GM19452 (cell line): ENCODE measurements at regions not wholly inside any gene's neighbourhood (a gene's known extent, or its start where the extent isn't known, plus 50 kb on each side); places are given as distances from the start of the nearest gene placed in this dataset.

Experiments used
- ATAC-seq: cut with Tn5 transposase; IDR thresholded peaks from one replicate; pipeline ENCODE4 v1.9.1; 2021; ENCODE audit not compliant: unreplicated experiment

GRCh38 chr3:177995381-177996085 is 540.7 kb upstream of the KCNMB2 start:
- ATAC-seq: no peak

- ATAC-seq: peak; percentile 88
Measured at GRCh38 chr3:178001670-178002101, 534.5 kb upstream of the KCNMB2 start.

DNA sequence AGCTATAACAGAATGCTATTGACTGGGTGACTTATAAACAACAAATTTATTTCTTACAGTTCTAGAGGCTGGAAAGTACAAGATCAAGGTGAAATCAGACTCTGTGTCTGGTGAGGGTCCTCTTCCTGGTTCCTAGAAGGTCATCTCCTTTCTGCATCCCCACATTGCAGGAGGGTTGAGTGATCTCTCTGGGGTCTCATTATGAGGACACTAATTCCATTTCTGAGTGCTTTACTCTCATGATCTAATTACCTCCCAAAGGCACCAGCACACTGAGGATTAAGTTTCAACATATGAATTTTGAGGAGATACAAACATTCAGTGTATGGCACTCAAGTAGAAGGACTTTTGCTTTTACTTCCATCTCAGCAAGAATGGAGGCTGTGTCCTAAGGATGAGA is 534.1 kb upstream of the KCNMB2 start:
- no peak for ATAC-seq

DNA sequence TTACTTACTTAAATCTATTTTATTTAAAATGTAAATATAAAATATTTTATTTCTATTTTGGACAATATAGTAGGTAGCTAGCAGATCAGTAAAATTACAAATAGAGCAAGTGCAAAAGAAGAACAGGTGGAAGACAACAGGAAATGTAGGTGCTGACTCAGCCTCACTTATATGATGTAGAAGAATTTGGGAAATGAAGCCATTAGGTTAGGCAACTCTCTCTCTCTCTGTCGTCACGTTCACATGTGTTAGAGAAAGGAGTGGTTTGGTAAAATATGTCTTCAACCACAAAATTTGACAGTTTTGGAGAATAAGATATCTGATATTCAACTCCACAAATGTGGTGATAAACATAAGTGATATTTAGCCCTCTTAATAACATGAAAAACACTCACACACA is 532.5 kb upstream of the KCNMB2 start:
- no peak for ATAC-seq

GRCh38 chr3:178005961-178006360 is 530.3 kb upstream of the KCNMB2 start:
- no peak for ATAC-seq

DNA sequence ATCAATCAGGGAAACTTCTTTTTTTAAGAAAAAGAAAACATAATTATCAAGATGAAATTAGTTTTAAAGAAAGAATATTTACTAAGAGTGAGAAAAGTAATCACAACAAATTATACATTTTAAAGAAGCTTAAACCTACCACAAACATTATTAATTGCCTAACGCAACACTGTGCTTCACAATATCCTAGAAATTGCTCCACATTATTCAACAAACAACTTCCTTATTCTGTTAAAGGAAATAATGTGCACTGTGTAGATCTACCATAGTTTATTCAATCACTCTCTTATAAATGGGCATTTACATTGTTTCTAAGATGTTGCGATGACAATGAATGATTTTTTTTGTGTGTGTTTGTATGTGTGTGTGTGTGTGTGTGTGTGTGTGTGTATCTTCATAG is 525.9 kb upstream of the KCNMB2 start:
- no peak for ATAC-seq

DNA sequence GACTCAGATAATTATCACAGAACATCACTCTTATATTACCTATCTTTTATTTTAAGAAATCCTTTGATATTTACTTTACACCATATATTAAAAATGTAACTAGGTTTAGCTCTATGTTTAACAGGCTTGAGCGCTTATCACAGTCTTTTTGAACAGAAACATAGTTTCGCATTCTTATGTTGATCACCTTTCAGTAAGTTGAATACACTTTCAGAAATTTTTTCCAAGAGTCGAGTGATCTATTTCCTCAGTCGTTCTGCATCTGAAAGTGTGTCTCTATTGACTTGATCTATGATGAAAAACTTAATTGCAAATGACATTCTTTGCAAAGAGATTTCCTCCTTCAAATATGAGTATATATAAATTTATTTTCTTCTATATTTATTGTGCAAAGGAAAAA is 516.6 kb upstream of the KCNMB2 start:
- no peak for ATAC-seq

GRCh38 chr3:178022599-178022998 is 513.6 kb upstream of the KCNMB2 start:
- ATAC-seq: no peak

GRCh38 chr3:178028933-178029332 is 507.3 kb upstream of the KCNMB2 start:
- no peak for ATAC-seq

- ATAC-seq: no peak
Measured at GRCh38 chr3:178036451-178037144, 499.6 kb upstream of the KCNMB2 start.

GRCh38 chr3:178041931-178042330 is 494.3 kb upstream of the KCNMB2 start:
- no peak for ATAC-seq

- ATAC-seq: no peak
Measured at GRCh38 chr3:178042376-178042775, 493.9 kb upstream of the KCNMB2 start.

- ATAC-seq: no peak
Measured at GRCh38 chr3:178043084-178043483, 493.2 kb upstream of the KCNMB2 start.

DNA sequence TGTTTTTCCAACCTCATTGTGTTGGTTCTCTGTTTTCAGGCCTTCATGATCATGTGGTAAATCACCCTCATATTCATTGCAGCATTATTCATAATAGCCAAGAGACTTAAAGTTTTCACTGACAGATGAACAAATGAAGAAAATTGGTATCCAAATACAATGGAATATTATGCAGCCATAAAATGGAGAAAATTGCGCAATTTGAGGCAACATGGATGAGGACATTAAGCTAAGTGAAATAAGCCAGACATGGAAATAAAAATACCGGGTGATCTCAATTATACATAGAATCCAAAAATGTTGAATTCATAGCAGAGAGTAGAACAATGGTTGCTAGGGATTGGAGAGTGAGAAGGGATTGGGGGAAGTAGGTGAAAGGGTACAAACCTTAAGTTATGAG is 491.9 kb upstream of the KCNMB2 start:
- ATAC-seq: no peak

DNA sequence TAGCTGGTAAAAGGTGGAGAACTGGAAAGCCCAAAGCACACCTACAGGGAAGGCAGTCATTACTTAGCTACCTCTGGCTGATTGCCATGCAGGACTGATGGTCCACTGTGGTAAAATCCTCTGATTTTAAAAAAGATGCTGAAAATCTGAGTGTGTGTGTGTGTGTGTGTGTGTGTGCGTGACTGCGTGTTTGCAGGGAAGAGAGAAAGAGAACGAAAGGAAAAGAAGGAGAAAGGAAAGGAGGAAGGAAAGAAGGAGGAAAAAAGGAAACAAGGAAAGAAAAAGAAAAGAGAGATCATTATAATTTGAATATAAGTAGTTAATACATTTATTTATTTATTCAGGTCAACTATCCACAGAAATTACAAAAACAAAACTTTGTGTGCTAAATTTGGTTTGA is 488.7 kb upstream of the KCNMB2 start:
- no peak for ATAC-seq

GRCh38 chr3:178048768-178049167 is 487.5 kb upstream of the KCNMB2 start:
- no peak for ATAC-seq

DNA sequence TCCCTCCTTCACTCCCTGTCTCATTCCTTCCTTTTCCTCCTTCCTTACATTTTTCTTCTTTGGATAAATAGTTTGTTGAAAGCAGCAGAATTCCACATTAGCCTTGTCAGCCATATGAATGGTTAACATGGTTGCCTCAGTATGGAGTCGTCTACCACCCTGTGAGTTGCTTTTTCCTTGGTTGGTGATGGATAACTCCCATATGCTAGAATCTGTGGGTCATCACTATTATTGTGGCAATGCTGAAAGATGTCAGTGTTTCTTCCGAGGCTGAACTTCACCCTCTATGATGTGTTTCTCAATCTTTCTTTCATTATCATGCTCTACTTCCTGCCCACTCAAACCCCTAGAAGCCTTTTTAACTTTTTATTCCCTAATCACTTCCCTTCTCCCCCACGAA is 481.8 kb upstream of the KCNMB2 start:
- no peak for ATAC-seq

GRCh38 chr3:178055939-178056338 is 480.3 kb upstream of the KCNMB2 start:
- ATAC-seq: no peak

GRCh38 chr3:178056868-178057267 is 479.4 kb upstream of the KCNMB2 start:
- no peak for ATAC-seq

GRCh38 chr3:178058629-178059028 is 477.6 kb upstream of the KCNMB2 start:
- ATAC-seq: no peak

DNA sequence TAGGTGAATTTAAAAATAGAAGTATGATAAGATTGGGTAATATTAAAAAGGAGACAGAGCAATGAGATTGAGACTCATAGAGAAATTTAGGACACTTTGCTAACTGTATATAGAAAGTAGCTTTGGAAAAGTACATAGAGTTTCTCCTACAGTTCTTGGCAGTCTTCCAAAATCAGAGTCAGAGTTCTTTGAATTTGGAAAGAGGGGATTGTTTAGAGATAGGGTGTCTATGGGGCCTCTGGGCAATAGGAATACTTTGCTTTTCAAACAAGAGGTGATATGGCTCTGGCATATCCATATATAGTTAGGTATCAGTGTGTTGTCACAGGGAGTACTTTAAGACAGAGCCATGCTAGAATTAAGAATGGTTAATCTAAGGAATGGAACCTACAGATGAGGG is 477.1 kb upstream of the KCNMB2 start:
- no peak for ATAC-seq

- no peak for ATAC-seq
Measured at GRCh38 chr3:178059836-178060235, 476.4 kb upstream of the KCNMB2 start.

DNA sequence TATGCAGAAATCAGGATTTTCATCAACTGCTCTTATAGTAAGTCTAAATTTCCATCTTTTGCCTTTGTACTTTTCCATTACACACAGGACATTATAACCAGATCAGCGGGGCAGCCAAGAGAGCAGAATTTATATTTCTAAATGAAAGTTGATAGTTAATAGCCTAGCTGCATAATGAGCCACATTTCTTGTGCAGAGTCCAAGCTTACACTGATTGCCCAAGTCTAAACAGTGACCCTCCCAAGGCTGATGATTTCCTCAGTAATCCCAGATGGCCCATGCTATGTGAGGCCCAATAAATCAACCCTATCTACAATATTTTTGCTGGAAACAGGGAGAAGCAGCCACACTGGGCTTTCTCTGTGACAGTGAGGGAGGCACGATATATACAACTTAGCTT is 475.8 kb upstream of the KCNMB2 start:
- no peak for ATAC-seq
